Islet of Langerhans (tissue), 1 donor: ENCODE measurements at regions not wholly inside any gene's neighbourhood (a gene's known extent, or its start where the extent isn't known, plus 50 kb on each side); places are given as distances from the start of the nearest gene placed in this dataset.
"Not testable (repeated sequence)": the region's sequence is repeated elsewhere in the genome, so short reads cannot be mapped to it uniquely, and the experiment has no call there.

Experiments used
- FAIRE-seq: peaks from one replicate; lab custom pipeline; 2011; peaks lifted over from hg19 to GRCh38; lab: Jason Lieb, UNC

- FAIRE-seq, result no peak
Measured at GRCh38 chrX:131356725-131357124, 67.6 kb upstream of the IGSF1 start.

GRCh38 chrX:131359611-131360010, 70.5 kb upstream of the IGSF1 start:
- no peak for FAIRE-seq

- no peak for FAIRE-seq
Measured at GRCh38 chrX:131365766-131366165, 76.7 kb upstream of the IGSF1 start.

GRCh38 chrX:131366407-131366806, 77.3 kb upstream of the IGSF1 start:
- peak; percentile 97 for FAIRE-seq

- FAIRE-seq, result no peak
Measured at GRCh38 chrX:131388293-131388692, 99.2 kb upstream of the IGSF1 start.

GRCh38 chrX:131392666-131393065, 103.6 kb upstream of the IGSF1 start:
- no peak for FAIRE-seq

- FAIRE-seq, result no peak
Measured at GRCh38 chrX:131393426-131393825, 104.3 kb upstream of the IGSF1 start.

- FAIRE-seq, result no peak
Measured at GRCh38 chrX:131394384-131394783, 105.3 kb upstream of the IGSF1 start.

GRCh38 chrX:131397891-131398290, 108.8 kb upstream of the IGSF1 start:
- FAIRE-seq, result no peak

- FAIRE-seq, result no peak
Measured at GRCh38 chrX:131399678-131400428, 110.7 kb upstream of the IGSF1 start.

GRCh38 chrX:131402124-131402811, 113.2 kb upstream of the IGSF1 start:
- no peak for FAIRE-seq

GRCh38 chrX:131405497-131405896, 116.4 kb upstream of the IGSF1 start:
- FAIRE-seq, result no peak

GRCh38 chrX:131424895-131425294, 119.0 kb upstream of the OR13H1 start:
- no peak for FAIRE-seq

GRCh38 chrX:131430465-131430864, 113.4 kb upstream of the OR13H1 start:
- not testable (repeated sequence) for FAIRE-seq

GRCh38 chrX:131441033-131441432, 102.8 kb upstream of the OR13H1 start:
- FAIRE-seq, result no peak

GRCh38 chrX:131445955-131446354, 97.9 kb upstream of the OR13H1 start:
- FAIRE-seq, result no peak

GRCh38 chrX:131461855-131462254, 82.0 kb upstream of the OR13H1 start:
- FAIRE-seq, result not testable (repeated sequence)

GRCh38 chrX:131473809-131474208, 70.1 kb upstream of the OR13H1 start:
- not testable (repeated sequence) for FAIRE-seq

- FAIRE-seq, result no peak
Measured at GRCh38 chrX:131477498-131477897, 66.4 kb upstream of the OR13H1 start.
